Left ventricle myocardium superior (tissue), 1 donor: ENCODE measurements at regions not wholly inside any gene's neighbourhood (a gene's known extent, or its start where the extent isn't known, plus 50 kb on each side); places are given as distances from the start of the nearest gene placed in this dataset.

Experiments used
- ATAC-seq: fragments of 200-7000 bp; cut with Tn5 transposase; one replicate; pipeline ENCODE4 v1.9.1; 2020; ENCODE audit warnings: mild to moderate bottlenecking, moderate library complexity
- DNase-seq: peaks from one replicate; pipeline ENCODE4 v3.0.0-alpha.2; 2020
- intact Hi-C: fragments of 100-400 bp; cut with micrococcal nuclease; formaldehyde crosslinking; loops from one replicate; pipeline ENCODE4 v1.11.0; 2022
- donor health status: DM: no; HTN: yes; CAD: no; lungs with severe emphysema.

DNA sequence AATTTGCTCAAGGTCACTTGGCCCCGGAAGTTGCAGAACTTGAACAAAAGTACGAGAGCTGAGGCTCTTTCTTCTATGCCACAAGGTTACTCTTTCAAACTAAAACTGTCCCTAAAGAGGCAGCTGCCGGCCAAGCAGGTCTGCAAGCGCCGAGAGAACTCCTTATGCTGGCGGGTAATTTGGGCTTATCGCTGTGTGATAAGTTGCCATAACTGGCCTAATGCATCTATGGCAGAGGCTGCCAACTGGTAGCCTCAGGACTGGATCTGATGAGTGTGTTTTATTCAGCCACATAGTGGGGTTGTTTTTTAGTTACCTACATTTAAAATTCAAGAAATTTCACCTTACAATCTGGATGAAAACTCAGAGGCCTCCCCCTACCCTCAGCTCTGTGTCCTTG is 68.1 kb upstream of the SPOCK1 start:
- peak; percentile 33 for DNase-seq
- intact Hi-C loops = no loop called here
- peak; percentile 77 for ATAC-seq

DNA sequence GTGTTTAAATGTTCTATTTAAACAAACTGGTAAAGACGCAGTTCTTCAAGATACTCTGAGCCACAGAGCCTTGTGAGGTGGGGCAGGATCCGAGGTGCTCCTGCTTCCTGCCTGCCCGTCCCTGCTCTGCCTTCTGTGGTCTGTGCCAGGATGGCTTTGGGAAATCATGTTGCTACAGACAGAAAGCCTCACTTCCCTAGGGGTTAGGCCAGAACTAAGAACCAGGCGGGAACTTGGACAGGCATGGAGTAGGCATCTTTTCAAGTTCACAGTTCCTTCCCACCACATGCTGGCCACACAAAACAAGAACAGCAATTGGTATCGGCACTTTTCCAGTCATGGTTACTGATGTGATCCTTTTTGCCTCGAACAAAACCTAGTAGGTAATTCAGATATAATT is 67.7 kb upstream of the SPOCK1 start:
- DNase-seq (no peak), ATAC-seq (peak; percentile 40)
- intact Hi-C loops = no loop called here

DNA sequence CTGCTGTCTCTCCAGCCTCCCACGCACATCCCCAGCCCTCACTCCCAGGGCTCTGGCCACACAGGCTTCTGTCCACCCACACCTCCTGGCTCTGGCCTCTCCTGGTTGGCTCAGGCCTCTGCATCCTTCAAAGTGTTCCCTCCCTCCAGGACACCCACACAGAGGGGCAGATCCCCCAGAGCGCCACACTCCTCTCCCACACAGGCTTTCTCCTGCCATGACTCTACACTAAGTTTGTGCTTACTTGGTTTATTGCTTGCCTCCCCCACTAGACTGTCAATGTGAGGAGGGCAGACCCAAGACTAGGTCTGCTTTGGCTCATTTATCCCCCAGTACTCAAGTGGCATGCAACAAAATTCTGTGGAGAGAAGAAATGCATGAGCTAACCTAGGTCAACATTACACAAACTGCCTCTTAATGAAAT is 67.0 kb upstream of the SPOCK1 start:
- intact Hi-C loops = no loop called here

DNA sequence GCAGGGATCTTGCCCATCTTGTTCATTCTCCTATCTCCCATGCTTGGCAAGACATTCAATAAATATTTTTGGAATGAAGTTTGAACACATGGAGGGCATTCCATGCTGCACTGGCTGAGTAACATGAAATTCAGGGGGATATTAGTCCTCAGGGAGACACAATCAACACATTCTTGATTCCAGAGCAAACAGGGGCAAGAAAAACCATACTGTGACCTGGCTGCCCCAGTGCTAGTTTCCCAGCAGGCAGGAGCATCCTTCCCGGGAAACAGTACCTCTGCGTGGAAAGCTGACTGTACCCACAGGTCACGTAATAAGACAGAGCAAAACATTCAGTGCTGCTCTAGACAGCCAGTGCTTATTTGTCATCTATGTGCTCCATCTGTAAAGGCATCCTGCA is 66.3 kb upstream of the SPOCK1 start:
- intact Hi-C loops = no loop called here
- no peak for ATAC-seq
- DNase-seq = no peak

More for the DNA sequence above, 67.0 kb upstream of the SPOCK1 start:
- ATAC-seq (no peak), DNase-seq (no peak)

DNA sequence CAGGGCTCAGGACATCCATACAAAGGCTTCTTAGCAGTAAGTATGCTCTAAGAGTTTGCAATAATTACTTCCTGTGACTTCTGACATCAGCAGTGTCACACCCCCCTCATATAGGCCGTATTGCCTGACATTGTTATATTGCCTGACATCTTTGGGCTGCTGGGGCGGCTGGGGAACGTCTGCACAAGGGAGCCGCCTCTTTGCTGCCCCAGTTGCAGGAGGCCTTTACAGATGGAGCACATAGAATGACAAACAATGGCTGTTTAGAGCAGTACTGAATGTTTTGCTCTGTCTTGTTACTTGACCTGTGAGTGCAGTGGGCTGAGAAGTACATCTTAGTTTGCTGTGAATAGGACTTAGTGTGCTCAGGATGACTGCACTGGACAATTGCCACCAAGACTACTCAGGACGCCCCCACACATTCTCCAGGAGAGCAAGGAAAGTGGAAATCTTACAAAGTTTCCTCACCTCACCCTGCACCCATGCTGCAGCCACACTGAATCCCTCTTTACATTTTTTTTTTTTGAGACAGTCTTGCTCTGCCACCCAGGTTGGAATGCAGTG is 65.4 kb upstream of the SPOCK1 start:
- ATAC-seq = no peak

DNA sequence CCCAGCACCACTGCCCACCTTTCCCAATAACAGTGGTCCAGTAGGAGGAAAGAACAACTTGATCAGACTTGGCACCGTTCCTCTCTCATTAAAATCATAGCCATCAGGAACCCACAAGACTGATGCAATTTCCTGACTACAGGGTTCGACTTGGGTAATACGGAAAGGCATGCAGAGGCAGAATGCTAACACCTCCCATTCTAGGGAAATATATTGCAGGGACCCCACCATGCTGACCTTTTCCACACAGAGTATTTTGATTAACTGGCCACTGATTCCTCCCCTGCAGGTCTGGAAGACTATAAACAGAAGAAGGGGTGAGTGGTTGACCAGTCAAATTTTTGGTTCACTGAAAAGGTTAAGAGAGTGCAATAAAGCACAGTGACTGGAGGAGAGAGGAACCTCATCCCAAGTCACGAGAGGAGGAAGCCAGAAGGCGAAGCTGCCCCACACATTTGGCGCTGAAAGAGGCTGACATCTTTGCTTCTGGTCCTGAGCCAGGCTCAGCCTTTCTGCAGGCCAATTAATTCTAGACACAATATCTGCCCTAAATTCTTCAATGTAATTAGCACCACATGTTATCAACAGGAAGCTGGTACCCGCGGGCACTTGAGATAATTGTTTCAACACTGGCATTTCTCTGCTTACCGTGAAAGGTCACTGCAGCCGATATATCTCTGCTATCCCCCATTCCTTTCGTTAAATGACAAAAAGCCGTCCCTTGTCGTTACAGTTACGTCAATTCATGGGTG is 64.7 kb upstream of the SPOCK1 start:
- peak; percentile 58 for ATAC-seq

More for the DNA sequence above, 65.4 kb upstream of the SPOCK1 start:
- intact Hi-C loops = no loop called here
- DNase-seq = no peak

DNA sequence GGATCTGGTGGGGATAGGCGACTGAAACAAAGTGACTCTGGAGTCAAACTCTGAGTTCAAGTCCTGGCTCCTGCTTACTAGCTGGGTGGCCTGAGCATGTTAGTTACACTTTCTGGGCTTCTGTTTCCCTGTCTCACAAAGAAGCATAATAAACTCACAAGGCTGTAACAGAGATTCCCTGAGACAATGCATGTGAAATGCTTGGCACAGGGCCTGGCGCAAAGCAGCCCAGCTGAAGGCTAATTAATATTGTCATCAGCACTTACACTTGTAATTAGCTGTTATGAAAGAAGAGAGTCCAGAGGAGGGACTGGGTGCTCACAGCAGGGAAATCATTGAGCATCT is 64.1 kb upstream of the SPOCK1 start:
- DNase-seq (no peak), ATAC-seq (no peak)
- intact Hi-C loops = no loop called here

More for the DNA sequence above, 64.7 kb upstream of the SPOCK1 start:
- intact Hi-C loops = no loop called here
- no peak for DNase-seq

DNA sequence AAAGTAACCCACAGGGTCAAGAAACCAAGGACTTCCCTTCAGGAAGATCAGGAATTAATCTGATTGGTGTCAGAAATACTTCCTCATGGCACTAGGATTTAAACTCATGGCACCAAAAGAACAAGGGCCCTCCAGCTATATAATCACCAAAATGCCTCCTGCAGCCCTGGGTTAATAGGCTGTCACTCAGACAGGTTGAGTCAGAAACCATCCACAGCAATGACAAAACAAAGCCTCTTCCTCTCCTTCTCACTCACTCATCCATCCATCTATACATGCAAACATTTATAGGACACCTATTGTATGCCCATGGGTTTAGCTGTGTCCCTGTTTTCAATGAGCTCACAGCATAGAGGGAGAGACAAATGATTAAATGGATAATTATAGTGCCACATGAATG is 62.5 kb upstream of the SPOCK1 start:
- intact Hi-C loops = no loop called here
- no peak for DNase-seq
- ATAC-seq = no peak

DNA sequence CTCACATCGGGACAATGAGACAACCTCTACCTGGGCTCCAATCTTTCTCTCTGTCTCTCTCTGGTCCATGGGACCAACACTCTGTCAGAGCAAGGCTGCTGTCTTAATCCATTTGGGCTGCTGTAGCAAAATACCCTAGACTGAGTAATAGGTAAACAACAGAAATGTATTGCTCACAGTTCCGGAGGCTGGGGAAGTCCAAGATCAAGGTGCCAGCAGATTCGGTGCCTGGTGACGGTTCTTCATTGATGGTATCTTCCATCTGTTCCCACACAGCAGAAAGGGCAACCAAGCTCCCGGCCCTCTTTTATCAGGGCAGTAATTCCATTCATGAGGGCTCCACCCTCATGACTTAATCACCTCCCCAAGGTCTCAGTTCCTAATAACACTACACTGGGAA is 61.3 kb upstream of the SPOCK1 start:
- ATAC-seq (no peak), DNase-seq (no peak)
- intact Hi-C loops = no loop called here
